HG03064 (cell line): ENCODE measurements at regions not wholly inside any gene's neighbourhood (a gene's known extent, or its start where the extent isn't known, plus 50 kb on each side); places are given as distances from the start of the nearest gene placed in this dataset.
"Not testable (repeated sequence)": the region's sequence is repeated elsewhere in the genome, so short reads cannot be mapped to it uniquely, and the experiment has no call there.

ENCODE experiments used
- ATAC-seq: cut with Tn5 transposase; IDR thresholded peaks from one replicate; pipeline ENCODE4 v1.9.1; 2021; ENCODE audit warnings: low read depth; ENCODE audit not compliant: unreplicated experiment

- no peak for ATAC-seq
Measured at GRCh38 chr3:15851735-15852134, 54.0 kb upstream of the ANKRD28 start.

- ATAC-seq, result peak; percentile 58
Measured at GRCh38 chr3:15858547-15859506, 61.0 kb upstream of the ANKRD28 start.

GRCh38 chr3:15859507-15860013 is 61.8 kb upstream of the ANKRD28 start:
- ATAC-seq, result peak; percentile 87

DNA sequence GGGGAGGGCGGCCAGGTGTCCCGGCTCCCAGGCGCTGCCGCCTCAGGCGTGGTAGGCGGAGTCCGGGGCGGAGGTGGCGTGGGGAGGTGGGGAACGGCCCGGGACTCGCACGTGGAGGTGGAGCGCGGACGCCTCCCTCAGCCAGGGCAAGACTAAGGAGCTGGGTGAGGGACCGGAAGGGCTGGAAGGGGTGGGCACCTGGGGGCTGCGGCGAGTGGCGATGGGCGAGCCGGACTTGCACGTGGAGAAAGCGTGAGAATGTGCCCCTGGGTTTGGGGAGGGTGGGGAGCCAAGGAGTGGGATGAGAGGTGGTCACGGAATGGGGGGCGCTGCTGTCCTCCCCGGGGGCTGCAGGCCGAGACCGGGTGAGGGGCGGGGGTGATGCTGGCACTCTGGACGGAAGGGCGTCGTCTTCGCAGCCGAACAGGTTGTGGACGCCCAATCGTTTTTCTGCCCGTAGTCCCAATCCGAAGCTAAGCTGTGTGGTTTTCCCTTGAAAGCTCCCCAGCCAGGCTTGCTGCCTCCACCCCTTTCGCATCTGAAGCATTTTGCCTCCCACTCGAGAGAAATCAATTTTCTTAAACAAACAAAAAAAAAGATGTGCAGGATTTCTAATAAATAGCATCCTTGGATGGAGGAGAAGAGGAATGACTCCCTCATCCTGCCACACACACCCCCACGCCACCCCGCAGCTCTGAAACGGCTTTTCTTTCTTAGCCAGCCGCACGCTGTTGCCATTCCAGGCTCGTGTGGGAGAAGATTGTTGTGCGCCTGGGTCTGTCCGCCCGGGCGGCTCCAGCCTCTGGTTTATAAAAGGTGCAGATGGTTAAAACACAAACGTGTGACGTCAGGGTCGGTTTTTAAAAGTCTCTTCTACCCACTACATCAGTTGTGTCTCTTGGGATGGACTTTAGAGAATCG is 62.5 kb upstream of the ANKRD28 start:
- ATAC-seq, result peak; percentile 46

DNA sequence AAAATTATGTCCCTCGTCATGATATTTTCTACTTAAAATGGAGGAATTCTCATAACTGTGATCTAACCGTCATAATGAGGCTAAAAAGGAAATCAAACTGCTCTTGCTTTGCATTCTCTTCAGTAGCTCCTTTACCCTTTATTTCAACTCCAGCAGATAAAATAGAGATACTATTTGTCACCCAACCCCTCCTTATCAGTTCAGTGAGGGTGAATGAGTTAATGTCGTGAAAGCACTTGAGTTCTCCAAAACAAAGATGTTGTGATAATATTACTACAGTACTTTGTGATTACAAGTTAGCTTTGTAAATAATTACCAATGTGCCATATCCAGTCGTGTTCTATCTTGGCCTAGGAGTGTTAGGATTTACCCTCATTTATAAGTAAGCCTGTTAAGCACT is 63.4 kb upstream of the ANKRD28 start:
- ATAC-seq, result no peak

DNA sequence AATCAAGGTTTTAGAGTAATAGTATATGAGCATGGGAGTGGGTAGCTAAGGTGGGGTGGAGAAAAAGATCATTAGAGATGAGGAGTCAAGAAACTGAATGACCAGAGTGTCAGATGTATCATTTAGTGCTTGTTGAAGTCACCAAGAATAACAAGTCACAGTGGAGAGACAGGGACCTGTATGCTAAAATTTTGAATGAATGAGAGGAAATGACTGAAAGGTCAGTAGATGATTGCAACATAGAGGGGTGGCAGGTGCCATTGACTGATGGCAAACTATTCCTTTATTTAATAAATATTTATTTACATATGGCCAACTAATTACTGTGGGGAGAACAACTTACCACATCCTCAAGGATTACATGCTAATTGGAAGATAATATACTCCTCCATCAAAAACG is 75.0 kb upstream of the ANKRD28 start:
- ATAC-seq, result no peak

DNA sequence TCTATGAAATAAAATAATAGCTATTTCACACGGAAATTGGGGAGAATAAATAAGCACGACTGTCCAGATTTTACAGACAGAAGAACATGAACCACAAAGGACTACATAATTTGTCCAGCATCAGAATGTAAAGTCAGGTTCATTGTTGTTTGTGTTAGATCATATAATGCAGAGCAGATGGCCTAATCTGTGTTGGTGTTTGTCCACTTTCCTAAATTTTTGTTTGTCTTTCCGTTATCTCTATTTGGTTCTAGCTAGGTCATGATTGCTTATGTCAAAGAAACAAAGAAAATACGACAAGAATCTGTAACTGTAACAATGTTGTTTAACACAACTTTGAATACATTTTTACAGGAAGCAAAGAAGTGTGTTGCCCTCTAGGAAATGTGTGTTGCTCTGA is 75.6 kb upstream of the ANKRD28 start:
- ATAC-seq, result no peak

DNA sequence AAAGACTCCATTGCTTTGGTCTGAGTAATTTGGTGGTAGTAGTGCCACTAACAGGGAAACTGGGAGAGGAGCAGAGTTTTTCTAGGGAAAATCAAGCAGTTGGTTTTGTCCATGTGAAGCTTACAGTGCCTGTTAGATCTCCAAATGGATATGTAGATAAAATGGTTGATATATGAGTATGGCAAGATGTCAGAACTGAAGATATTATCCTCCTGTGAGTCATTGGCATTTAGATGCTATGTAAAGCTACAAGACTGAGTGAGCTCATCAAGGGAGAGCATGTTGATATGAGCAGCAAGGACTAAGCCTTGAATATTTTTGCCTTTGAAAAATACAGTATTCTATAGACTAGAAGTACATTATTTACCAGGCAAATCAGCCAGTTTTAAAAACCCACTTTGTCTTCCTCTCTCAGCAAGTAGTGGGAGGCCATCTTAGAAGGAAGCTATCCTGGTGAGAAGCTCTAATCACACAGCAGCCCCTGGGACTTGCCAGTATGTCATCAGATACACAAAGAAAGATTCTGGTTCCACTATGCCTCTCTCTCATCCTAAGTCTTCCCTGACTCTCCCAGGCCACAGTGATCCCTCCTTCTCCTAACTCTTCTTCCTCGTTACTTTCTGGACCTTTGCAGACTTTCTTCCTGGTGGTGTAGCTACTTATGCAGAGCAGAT is 77.4 kb upstream of the ANKRD28 start:
- no peak for ATAC-seq

DNA sequence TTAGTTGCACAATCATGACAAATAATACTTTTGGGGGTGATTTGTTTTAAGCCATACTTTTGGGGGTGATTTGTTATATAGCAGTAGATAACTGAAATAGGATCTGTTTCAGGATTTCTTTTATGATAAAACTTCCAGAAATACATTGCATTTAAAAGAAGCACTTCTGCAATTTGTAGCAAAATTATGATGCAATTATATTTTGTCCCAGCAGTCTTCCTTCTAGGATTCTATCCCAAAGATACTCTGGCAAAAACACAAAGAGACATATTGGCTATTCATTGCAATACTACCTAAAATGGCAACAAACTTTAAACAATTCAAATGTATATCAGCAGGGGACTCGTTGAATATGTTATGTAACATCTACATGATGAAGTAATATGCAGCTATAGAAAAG is 78.9 kb upstream of the ANKRD28 start:
- no peak for ATAC-seq

GRCh38 chr3:15877813-15878212 is 80.0 kb upstream of the ANKRD28 start:
- ATAC-seq, result no peak

DNA sequence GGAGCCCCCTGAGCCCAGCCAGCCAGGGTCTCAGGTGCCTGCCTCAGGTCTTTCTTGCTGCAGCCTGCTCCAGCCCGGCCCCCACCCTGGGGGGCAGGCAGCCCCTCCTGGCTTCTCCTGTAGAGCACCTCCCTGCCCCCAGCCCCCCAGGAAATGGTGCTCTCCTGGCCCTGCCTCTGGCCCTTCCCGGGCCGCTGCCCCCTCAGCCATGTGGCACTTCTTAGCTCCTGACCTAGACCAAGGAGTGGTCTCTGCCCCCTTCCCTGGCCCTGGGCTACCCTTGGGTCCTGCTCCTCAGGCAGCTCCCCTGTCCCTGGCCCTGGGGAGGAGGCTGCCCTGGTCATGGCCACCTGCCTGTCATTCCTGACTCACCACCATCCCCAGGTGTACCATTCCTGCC is 82.0 kb upstream of the ANKRD28 start:
- not testable (repeated sequence) for ATAC-seq

DNA sequence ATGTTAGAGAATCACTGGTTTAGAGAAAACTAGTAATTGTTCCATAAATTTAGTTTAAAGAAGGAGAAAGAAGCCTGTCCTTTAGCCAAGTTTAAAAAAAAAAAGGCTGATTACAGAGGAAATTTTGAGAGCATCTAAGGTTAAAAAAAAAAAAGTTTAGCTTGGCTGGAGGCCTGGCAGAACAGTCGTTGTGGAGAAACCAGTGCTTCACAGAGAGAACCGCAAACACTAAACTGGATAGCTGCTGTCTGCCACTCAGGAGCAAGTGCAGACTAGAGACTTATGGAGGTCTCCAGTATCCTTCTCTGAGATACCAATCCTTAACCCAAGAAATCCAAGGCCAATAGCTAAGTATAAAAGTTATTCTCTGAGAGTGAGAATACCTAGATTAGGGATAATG is 84.8 kb upstream of the ANKRD28 start:
- ATAC-seq, result no peak

DNA sequence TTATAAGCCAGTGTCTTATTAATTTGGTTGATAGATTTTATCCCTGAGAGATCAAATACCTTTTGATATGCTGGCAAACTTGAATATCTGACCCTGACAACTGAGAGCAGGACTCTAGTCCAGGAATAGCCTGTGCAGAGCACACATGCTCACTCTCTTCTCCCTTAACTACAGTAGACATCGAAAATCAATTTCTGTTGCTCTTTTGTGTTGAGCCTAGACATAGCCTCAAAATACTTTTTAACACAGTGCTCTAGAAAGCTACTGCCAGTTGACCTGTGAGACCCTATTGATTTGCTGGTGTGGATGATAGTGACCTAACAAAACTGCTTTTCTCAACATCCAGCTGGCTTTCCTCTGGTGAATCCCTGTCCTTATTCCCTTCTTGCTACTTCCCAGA is 86.4 kb upstream of the ANKRD28 start:
- ATAC-seq, result no peak

- ATAC-seq, result no peak
Measured at GRCh38 chr3:15886521-15886920, 88.7 kb upstream of the ANKRD28 start.

DNA sequence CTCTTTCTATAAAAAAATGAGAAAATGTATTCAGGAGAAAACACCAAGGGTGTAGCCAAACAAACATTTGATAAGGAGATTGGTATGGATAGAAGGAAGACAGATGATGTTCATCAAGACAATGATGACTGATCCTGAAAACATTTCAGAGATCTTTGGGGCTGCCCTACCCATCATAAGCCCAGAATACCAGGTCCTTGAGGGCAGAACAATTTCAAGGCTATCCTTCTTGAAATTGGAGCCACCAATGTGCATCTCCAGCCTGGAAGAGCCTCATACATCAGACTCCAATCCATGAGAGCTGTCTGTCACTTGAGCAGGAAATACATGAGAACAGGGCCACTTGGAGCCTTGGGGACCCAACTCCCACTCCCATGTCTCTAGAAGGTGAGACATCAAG is 89.5 kb upstream of the ANKRD28 start:
- no peak for ATAC-seq

DNA sequence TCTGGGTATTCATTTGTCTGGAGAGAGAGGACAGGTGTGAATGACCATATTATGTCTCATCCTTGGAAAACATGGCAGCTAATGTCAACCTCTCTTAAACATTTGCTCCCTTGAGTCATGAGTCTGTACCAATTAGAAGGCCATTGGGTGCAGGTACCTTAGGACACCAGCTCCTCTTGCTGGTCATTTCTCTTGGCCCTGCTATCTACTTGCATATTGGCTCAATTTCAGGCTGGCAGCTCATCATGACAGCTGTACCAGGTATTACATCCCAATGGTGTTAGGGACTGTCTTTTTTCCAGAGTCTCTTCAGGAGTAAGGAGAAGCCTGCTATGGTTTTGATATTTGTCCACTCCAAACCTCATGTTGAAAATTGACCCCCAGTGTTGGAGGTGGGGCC is 92.2 kb upstream of the ANKRD28 start:
- ATAC-seq, result no peak

DNA sequence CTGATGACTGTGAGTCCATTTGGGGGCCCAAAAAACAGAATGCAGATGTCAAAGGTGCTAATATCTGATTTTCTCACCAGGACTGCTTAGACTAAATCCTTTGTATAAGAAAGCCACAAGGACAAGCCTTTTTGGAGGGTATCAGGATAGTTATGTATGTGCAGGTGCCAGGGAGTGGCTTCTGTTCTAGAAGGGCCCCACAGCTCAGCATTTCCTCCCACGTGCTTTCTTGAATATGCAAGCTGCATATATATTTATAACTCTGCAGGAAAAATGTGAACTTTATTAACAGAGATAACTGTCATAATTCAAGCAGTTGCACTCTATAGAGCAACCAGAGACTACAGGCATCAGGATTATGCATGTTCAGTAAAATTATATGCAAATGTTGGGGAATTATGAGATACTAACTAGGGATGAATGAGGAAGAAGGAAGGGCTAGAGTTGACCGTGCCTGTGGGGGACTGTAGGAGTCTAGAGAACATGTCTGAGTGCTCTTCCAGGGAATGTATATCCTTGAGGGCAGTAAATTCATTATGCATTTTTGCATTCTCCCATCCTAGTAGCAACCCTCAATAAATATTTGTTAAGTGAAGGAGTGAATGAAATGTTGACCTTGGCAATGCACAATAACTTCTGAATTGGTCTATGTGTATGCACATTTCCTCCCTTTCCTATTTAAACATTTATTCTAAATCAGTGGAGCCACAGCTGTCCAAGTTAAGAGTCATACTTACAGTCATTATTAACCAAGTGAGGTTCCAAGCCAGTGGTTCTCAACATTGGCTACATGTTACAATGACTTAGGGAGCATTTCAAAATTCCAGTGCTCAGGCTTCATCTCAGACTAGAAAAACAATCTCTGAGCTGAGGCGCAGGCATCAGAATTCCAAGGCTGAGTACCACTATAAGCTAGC is 94.8 kb upstream of the ANKRD28 start:
- no peak for ATAC-seq

GRCh38 chr3:15894382-15894781 is 96.6 kb upstream of the ANKRD28 start:
- ATAC-seq, result no peak

- no peak for ATAC-seq
Measured at GRCh38 chr3:15896500-15896899, 98.7 kb upstream of the ANKRD28 start.

GRCh38 chr3:15899388-15899787 is 101.6 kb upstream of the ANKRD28 start:
- no peak for ATAC-seq
